ENCODE measurements at regions not wholly inside any gene's neighbourhood (a gene's known extent, or its start where the extent isn't known, plus 50 kb on each side); places are given as distances from the start of the nearest gene placed in this dataset.
"Not testable (repeated sequence)": the region's sequence is repeated elsewhere in the genome, so short reads cannot be mapped to it uniquely, and the experiment has no call there.

DNA sequence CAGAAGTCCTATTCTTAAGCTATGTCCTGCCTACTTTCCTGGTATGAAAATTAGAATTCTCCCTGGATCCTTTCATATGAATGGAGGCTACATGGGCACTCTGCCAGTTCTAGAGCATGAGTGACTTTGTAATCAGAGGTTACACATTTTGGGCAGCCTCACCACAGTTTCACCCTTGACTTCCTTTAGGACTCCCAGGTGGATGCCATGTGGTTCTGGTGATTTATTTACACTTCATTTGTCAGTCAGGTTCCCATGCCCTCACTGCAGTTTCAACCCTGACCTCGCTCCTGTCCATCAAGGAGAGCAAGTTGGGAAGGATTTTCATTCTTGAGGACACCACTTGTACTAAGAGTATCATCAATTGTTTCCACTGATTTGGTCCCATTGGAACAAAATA lies 344.4 kb upstream of the FRG2C start:
- H4K20me1 ChIP-seq (ENCODE audit: insufficient read depth, low read length); H3K4me2 ChIP-seq (ENCODE audit: low read length); H3K4me1 ChIP-seq (ENCODE audit: insufficient read depth, low read length, severe bottlenecking); H2AFZ ChIP-seq (ENCODE audit: low read length); H3K9me3 ChIP-seq (ENCODE audit: low read length); H3F3A ChIP-seq (ENCODE audit: insufficient read depth, low read length); H3K4me3 ChIP-seq (ENCODE audit: low read depth, low read length, poor library complexity, severe bottlenecking); H3K9me2 ChIP-seq (ENCODE audit: low read depth, low read length); H3K27ac ChIP-seq (ENCODE audit: low read depth, low read length, poor library complexity, severe bottlenecking); H3K79me2 ChIP-seq (ENCODE audit: insufficient read depth, low read length); H3K27me3 ChIP-seq (ENCODE audit: insufficient read depth, low read length); H3K36me3 ChIP-seq (ENCODE audit: insufficient read depth, low read length); H3K9ac ChIP-seq (ENCODE audit: low read length): not testable (repeated sequence)

DNA sequence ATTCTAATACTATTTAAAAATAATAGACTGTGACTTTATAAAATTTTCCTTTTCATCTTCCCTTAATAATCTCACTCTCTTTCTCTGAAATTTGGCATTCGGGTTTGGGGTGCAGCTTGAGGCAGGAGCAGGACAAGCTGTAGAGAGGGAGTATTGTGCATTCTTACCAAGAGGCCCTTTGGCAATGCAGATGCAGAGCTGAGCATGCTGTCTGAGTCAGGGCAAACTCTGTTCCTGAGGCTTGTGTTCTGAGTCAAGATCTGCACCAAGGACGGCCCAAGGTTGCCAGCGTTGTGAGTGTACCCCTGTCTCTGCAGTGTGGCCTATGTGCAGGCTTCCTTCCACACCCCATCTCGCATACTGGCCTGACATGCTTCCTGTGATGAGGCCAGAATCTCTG lies 343.8 kb upstream of the FRG2C start:
- H3K27me3 ChIP-seq (ENCODE audit: insufficient read depth, low read length): no peaks in the 10 kb centered on the region
- H3K4me2 ChIP-seq (ENCODE audit: low read length): no peak overlapping the region
- H3K4me3 ChIP-seq (ENCODE audit: low read depth, low read length, poor library complexity, severe bottlenecking): no peak overlapping the region
- no peaks in the 10 kb centered on the region for H3K9me3 ChIP-seq (ENCODE audit: low read length)
- no peak for TF ChIP-seq EZH2 (IDR thresholded peaks at IDR 0.05; ENCODE audit: borderline replicate concordance, low read length)
- TF ChIP-seq CTCF (IDR thresholded peaks at IDR 0.05; ENCODE audit: low read length): no peak
- H4K20me1 ChIP-seq (ENCODE audit: insufficient read depth, low read length): no peaks in the 10 kb centered on the region
- H3K36me3 ChIP-seq (ENCODE audit: insufficient read depth, low read length): no peaks in the 10 kb centered on the region
- H3K27ac ChIP-seq (ENCODE audit: low read depth, low read length, poor library complexity, severe bottlenecking): no peak overlapping the region
- H3K9me2 ChIP-seq (ENCODE audit: low read depth, low read length): no peaks in the 10 kb centered on the region
- no peaks in the 10 kb centered on the region for H3K79me2 ChIP-seq (ENCODE audit: insufficient read depth, low read length)
- H3K9ac ChIP-seq (ENCODE audit: low read length): no peak overlapping the region
- no peaks in the 10 kb centered on the region for H3F3A ChIP-seq (ENCODE audit: insufficient read depth, low read length)
- H3K4me1 ChIP-seq (ENCODE audit: insufficient read depth, low read length, severe bottlenecking): no peaks in the 10 kb centered on the region
- no peak overlapping the region for H2AFZ ChIP-seq (ENCODE audit: low read length)

GRCh38 chr3:75321060-75321459 lies 343.1 kb upstream of the FRG2C start:
- Histone ChIP-seq H3K4me2 (ENCODE audit: low read length) (no peak overlapping the region), H3K9ac (ENCODE audit: low read length) (no peak overlapping the region), H3K79me2 (ENCODE audit: insufficient read depth, low read length) (no peaks in the 10 kb centered on the region), H3K36me3 (ENCODE audit: insufficient read depth, low read length) (no peaks in the 10 kb centered on the region), H3K4me1 (ENCODE audit: insufficient read depth, low read length, severe bottlenecking) (no peaks in the 10 kb centered on the region), H3K9me3 (ENCODE audit: low read length) (no peaks in the 10 kb centered on the region), H3K4me3 (ENCODE audit: low read depth, low read length, poor library complexity, severe bottlenecking) (no peak overlapping the region), H3F3A (ENCODE audit: insufficient read depth, low read length) (no peaks in the 10 kb centered on the region), H3K9me2 (ENCODE audit: low read depth, low read length) (no peaks in the 10 kb centered on the region), H4K20me1 (ENCODE audit: insufficient read depth, low read length) (no peaks in the 10 kb centered on the region), H3K27ac (ENCODE audit: low read depth, low read length, poor library complexity, severe bottlenecking) (no peak overlapping the region), H2AFZ (ENCODE audit: low read length) (no peak overlapping the region), H3K27me3 (ENCODE audit: insufficient read depth, low read length) (no peaks in the 10 kb centered on the region)
- TF ChIP-seq CTCF (IDR thresholded peaks at IDR 0.05; ENCODE audit: low read length) (no peak), EZH2 (IDR thresholded peaks at IDR 0.05; ENCODE audit: borderline replicate concordance, low read length) (no peak)

- not testable (repeated sequence) for H3K27ac ChIP-seq (ENCODE audit: low read depth, low read length, poor library complexity, severe bottlenecking); H3K9me2 ChIP-seq (ENCODE audit: low read depth, low read length); H3K36me3 ChIP-seq (ENCODE audit: insufficient read depth, low read length); H3K9me3 ChIP-seq (ENCODE audit: low read length); H3K4me2 ChIP-seq (ENCODE audit: low read length); H3K4me1 ChIP-seq (ENCODE audit: insufficient read depth, low read length, severe bottlenecking); H2AFZ ChIP-seq (ENCODE audit: low read length); H4K20me1 ChIP-seq (ENCODE audit: insufficient read depth, low read length); H3F3A ChIP-seq (ENCODE audit: insufficient read depth, low read length); H3K4me3 ChIP-seq (ENCODE audit: low read depth, low read length, poor library complexity, severe bottlenecking); H3K9ac ChIP-seq (ENCODE audit: low read length); H3K27me3 ChIP-seq (ENCODE audit: insufficient read depth, low read length); H3K79me2 ChIP-seq (ENCODE audit: insufficient read depth, low read length)
These were observed 340.2 kb upstream of the FRG2C start for GRCh38 chr3:75323936-75324335.

All from OCI-LY1 (cell line).